DND-41 (cell line): ENCODE measurements at regions not wholly inside any gene's neighbourhood (a gene's known extent, or its start where the extent isn't known, plus 50 kb on each side); places are given as distances from the start of the nearest gene placed in this dataset.

ENCODE experiments used
- EZH2 ChIP-seq: IDR thresholded peaks from 3 replicates; pipeline ENCODE4 v1.6.1; 2012; ENCODE audit warnings: borderline replicate concordance, low read depth, mild to moderate bottlenecking, moderate library complexity, low read length, inconsistent platforms; ENCODE audit not compliant: severe bottlenecking
- TF ChIP-seq, protein P1 (sequence below): IDR thresholded peaks from 2 replicates; pipeline ENCODE4 v1.5.1; 2012; ENCODE audit warnings: borderline replicate concordance, low read length, moderate library complexity, mild to moderate bottlenecking; ENCODE audit not compliant: poor library complexity, severe bottlenecking; ENCODE audit errors: extremely low read depth

DNA sequence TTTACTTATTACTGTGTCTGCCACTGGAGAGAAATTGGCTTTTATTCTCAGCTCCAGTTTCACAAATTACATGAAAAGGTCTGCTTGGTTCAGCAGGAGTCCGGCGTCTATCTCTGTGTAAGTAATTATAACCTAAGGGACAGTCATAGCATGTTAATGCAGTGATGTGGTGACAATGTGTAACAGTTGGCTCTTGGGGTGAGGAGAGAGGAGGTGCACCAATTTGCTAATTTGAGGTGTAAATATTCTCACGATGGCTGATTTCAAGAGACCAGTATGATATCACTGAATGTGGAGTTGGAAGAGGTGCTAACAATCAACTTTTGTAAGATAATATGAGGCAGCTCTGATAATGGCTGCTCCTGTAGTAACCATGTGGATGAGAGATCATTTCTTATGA is 86.1 kb downstream of the CTH start:
- TF ChIP-seq, protein P1, sequence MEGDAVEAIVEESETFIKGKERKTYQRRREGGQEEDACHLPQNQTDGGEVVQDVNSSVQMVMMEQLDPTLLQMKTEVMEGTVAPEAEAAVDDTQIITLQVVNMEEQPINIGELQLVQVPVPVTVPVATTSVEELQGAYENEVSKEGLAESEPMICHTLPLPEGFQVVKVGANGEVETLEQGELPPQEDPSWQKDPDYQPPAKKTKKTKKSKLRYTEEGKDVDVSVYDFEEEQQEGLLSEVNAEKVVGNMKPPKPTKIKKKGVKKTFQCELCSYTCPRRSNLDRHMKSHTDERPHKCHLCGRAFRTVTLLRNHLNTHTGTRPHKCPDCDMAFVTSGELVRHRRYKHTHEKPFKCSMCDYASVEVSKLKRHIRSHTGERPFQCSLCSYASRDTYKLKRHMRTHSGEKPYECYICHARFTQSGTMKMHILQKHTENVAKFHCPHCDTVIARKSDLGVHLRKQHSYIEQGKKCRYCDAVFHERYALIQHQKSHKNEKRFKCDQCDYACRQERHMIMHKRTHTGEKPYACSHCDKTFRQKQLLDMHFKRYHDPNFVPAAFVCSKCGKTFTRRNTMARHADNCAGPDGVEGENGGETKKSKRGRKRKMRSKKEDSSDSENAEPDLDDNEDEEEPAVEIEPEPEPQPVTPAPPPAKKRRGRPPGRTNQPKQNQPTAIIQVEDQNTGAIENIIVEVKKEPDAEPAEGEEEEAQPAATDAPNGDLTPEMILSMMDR, result no peak
- TF ChIP-seq EZH2, result no peak
